CD4-positive, alpha-beta T cell treated with Interleukin-4 for 4 hours (primary cell): ENCODE measurements at regions not wholly inside any gene's neighbourhood (a gene's known extent, or its start where the extent isn't known, plus 50 kb on each side); places are given as distances from the start of the nearest gene placed in this dataset.

Source experiments
- DNase-seq: peaks from one replicate; pipeline ENCODE4 v3.0.0-alpha.2; 2020

DNA sequence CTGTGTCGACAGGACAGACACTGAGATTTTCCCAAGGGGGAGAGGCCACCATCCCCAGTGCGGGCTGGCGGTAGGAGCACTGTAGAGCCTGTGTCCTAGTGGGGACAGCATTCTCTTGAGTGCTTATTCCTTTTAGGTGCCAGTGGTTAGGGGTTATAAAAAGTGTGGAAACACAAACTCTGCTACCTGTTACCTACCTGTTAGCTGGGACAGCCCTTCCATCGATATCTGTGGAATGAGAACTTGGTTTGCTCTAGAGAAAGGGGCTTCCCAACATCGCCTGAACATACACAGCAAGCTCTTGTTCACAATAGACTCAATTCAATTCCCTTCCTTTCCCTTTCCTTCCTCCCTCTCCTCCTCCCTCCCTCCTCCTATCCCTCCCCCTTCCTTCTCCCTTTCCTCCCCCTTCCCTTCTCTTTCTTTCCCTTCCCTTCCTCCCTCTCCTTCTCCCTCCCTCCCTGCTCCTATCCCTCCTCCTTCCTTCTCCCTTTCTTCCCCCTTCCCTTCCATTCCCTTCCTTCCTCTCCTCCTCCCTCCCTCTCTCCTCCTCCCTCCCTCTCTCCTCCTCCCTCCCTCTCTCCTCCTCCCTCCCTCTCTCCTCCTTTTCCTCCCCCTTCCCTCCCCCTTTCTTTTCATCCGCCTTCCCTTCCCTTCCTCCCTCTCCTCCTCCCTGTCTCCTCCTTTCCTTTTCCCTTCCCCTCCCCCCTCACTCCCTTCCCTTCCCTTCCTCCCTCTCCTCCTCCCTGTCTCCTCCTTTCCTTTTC, 188.5 kb downstream of the URI1 start:
- no peak for DNase-seq

GRCh38 chr19:30131246-30131645, 189.2 kb downstream of the URI1 start:
- DNase-seq: no peak

- DNase-seq: no peak
Observed at GRCh38 chr19:30131722-30132291, 189.8 kb downstream of the URI1 start.

- DNase-seq: no peak
Observed at GRCh38 chr19:30132343-30133075, 190.5 kb downstream of the URI1 start.

DNA sequence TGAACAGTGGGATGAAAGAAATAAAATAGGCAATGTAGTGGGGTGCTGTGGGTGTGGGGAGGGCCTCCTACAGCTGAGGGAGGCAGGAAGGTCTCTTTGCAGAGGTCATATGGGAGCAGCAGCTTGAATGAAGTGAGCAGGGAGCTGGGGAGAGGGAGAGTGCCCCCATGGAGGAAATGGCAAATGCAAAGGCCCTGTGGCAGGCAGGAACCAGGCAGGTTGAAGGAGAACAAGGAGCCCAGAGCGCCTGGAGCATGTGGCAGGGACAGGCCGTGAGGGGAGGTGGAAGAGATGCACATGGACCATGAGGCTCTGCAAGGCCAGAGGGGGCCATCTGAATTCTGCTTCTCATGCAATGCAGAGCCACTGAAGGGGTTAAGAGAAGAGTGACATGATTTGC, 191.8 kb downstream of the URI1 start:
- no peak for DNase-seq

GRCh38 chr19:30135093-30135757, 193.2 kb downstream of the URI1 start:
- no peak for DNase-seq

DNA sequence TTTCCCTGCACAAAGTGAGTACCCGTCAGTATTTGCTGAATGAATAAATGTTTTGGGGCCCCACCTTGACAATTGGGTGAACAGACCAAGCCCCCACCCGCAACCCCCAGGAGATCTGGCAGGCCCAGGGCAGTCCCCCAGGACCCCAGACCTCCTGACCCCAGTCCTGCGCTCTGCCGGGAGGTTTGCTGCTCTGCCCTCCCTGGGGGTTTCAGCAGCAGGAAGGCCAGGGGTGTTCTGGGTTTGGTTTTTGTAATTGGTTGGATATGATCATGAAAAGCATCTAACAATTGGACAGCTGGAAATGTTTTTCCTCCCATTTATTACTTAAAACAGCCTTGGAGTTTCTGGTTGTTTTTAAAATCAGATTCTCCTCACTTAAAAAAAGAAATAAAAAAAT, 193.8 kb downstream of the URI1 start:
- DNase-seq: no peak

- DNase-seq: no peak
Observed at GRCh38 chr19:30136611-30137195, 194.7 kb downstream of the URI1 start.

DNA sequence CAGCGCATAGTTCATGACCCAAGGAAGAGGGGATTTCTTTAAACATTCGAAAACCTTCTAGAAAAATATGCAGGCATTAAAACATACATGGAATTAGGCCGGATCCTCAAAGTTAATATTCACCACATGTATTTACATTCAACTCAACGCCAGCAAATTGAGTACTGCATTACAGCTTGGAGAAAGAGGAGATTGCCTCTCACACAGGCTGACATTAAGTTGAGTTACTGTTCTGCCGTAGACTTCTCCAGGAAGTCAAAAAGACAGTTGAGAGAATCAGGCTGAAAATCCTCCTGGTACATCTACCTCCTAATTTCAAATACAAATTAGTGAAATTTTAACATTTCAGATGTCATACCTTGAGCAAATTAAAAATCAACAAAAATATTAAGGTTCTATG, 195.7 kb downstream of the URI1 start:
- DNase-seq: no peak

DNA sequence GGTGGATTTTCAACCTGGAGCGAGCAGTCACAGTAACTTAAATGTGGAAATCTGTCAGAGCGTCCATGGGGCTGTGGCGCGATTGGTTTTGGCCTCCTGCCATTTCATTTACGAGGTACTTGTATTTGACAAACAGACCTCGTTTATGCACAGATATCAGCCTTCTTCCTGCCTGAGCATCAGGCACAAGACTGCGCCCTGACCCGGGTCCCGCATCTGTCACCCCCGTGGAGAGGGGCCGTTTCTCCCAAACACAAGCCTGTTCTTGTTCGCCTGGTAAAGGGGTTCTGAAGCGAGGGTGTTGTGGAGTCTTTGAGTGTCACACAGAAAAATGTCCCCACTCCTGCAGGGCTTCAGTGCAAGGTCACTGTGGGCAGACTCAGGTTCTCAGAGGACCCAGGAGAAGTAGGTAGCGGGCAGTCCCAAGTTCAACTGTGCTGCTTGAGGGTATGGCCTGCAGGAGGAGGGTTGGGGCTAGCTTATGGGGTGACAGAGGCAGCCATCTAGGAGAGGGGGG, 202.3 kb downstream of the URI1 start:
- no peak for DNase-seq

- no peak for DNase-seq
Observed at GRCh38 chr19:30144802-30145201, 202.8 kb downstream of the URI1 start.

DNA sequence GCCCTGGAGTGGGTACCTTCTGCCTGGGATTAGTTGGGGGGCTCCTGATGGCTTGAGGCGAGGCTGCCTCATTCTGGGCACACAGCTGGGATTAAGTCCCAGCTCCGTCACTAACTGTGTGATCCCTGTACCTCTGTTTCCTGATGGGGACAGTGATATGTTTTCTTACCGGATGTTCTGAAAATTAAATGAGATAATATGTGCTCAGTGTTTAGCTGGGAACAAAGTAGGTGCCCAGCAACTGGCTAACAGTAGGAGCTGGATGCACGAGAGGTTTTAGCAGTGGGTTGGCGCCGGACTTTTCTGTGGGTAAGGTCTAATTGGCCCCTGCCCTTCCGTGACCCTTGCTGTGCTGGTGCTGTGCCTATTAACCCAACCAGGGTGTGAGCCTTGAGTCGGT, 203.4 kb downstream of the URI1 start:
- DNase-seq: no peak

DNA sequence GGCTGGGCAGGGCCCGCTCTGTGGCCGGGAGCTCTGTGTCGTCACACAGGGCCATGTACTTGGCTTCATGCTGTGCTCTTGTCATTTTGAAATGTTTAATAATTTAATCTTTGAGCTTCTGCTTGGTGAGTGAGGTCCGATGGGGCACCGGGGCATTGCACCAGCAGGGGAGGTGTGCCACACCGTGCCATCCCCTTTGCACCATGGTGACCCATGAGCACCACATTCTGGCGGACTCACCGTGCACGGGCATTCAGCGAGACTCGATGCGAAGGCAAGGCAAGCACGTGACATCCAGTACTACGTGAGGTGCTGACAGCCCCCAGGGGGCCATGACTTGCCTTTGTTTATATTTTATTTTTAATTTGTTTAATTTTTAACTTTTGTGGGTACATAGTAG, 204.3 kb downstream of the URI1 start:
- DNase-seq: no peak

- no peak for DNase-seq
Observed at GRCh38 chr19:30148039-30148790, 206.2 kb downstream of the URI1 start.

- no peak for DNase-seq
Observed at GRCh38 chr19:30148803-30149202, 206.8 kb downstream of the URI1 start.

DNA sequence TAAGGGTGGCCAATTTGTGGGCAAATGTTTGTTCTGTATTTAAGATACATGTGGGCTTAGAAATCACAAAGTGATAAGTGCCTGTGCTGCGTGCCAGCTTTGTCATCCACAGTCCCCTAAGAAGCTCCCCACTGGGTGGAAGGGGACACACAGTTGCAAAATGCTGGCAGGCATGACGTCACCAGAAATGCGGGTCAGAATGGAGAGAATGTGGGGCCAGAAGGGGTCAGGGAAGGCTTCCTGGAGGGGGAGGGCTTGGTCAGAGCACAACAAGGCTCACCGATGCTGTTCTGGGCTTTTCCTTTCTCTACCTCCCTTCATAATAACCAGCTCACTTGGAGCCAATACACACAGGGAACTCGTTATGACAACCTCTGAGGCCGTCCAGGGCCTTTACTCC, 207.3 kb downstream of the URI1 start:
- no peak for DNase-seq

GRCh38 chr19:30150626-30151025, 208.6 kb downstream of the URI1 start:
- no peak for DNase-seq

DNA sequence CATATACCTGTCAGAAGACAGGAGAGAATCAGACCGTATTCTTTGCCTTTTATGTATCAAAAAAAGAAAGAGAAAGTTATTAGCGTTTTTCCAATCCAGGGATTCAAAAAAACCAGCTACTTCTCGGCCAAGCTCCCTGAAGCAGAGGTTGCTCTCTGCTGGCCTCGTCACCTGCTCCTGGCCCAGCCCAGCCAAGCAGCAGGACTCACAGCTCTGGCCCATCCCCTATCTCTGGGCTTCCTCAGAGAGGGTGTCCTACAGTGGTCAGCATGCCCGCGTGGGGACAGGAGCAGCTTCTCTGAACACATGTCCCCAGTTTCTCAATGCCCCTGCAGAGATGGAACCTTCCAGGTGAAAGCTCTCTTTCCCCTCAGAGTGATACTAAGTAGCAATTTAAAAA, 209.0 kb downstream of the URI1 start:
- DNase-seq: no peak

GRCh38 chr19:30152510-30153291, 210.7 kb downstream of the URI1 start:
- DNase-seq: no peak

- no peak for DNase-seq
Observed at GRCh38 chr19:30153326-30154210, 211.5 kb downstream of the URI1 start.
